Breast epithelium (tissue), 3 donors: ENCODE measurements at regions not wholly inside any gene's neighbourhood (a gene's known extent, or its start where the extent isn't known, plus 50 kb on each side); places are given as distances from the start of the nearest gene placed in this dataset.

Source experiments
- POLR2AphosphoS5 ChIP-seq, 3 donors: sonication (generic); formaldehyde crosslinking; IDR thresholded peaks; one replicate each; pipeline ENCODE4 v1.6.1; 2017; ENCODE audit warnings: antibody characterized with exemption in 3 of 3
- TF ChIP-seq, protein P1 (sequence below), 3 donors: fragments of 450-650 bp; IDR thresholded peaks; one replicate each; pipeline ENCODE4 v1.5.1; 2016 to 2017; ENCODE audit warnings: antibody characterized with exemption in 3 of 3, mild to moderate bottlenecking in 3 of 3, moderate library complexity in 3 of 3

DNA sequence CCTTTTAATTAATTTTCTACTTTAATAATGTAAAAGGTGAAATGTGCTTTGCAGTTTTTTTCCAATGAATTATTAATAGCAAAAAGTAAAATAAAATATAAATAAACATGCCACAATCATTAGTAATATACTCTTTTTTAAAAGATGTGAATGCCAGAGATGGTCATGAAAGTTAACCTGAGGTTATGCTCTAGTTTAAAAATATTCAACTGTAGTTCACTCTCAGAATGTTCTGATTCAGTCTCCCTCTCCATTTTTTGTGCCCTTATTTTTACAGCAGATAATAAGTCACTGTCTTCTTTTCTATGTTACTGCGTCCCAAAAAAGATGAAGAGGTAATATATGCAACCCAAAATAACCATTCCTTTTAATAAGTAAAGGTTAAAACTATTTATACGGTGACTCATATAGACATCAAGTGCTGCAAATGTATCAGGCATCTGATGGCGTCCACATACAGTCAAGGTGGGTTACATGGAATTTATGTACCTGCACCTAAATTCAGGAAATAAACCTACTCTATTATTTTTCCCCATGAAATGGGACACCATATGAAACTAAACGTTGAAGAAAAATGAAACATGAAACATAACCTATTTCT lies 153.6 kb upstream of the ZNF804A start:
- TF ChIP-seq, protein P1, sequence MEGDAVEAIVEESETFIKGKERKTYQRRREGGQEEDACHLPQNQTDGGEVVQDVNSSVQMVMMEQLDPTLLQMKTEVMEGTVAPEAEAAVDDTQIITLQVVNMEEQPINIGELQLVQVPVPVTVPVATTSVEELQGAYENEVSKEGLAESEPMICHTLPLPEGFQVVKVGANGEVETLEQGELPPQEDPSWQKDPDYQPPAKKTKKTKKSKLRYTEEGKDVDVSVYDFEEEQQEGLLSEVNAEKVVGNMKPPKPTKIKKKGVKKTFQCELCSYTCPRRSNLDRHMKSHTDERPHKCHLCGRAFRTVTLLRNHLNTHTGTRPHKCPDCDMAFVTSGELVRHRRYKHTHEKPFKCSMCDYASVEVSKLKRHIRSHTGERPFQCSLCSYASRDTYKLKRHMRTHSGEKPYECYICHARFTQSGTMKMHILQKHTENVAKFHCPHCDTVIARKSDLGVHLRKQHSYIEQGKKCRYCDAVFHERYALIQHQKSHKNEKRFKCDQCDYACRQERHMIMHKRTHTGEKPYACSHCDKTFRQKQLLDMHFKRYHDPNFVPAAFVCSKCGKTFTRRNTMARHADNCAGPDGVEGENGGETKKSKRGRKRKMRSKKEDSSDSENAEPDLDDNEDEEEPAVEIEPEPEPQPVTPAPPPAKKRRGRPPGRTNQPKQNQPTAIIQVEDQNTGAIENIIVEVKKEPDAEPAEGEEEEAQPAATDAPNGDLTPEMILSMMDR (IDR thresholded peaks at IDR 0.05) = no peak
- no peak for TF ChIP-seq POLR2AphosphoS5 (IDR thresholded peaks at IDR 0.05)
